Myocyte (in vitro differentiated cells): ENCODE measurements at regions not wholly inside any gene's neighbourhood (a gene's known extent, or its start where the extent isn't known, plus 50 kb on each side); places are given as distances from the start of the nearest gene placed in this dataset.

Source experiments
- DNase-seq: peaks from one replicate; pipeline ENCODE4 v3.0.0-alpha.2; 2012; ENCODE audit warnings: low read depth

DNA sequence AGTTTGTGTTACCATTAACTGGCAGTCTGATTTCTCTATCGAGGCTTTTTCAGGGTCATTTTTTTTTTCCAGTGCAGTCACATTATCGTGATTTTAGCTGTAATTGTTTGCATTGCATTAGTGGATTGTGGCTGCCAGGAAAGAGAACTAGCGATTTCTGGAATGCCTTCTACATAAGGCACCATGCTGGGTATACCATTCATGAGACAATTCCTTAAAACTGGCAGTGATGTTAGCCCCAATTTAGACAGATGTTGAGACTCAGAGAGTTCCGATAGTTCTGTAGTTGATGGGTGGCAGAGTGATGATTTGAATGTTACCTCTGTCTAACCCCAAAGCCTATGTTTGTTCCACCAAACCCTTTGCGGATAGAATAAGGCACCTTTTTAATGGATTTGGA lies 175.4 kb upstream of the TENM3 start:
- DNase-seq = no peak

DNA sequence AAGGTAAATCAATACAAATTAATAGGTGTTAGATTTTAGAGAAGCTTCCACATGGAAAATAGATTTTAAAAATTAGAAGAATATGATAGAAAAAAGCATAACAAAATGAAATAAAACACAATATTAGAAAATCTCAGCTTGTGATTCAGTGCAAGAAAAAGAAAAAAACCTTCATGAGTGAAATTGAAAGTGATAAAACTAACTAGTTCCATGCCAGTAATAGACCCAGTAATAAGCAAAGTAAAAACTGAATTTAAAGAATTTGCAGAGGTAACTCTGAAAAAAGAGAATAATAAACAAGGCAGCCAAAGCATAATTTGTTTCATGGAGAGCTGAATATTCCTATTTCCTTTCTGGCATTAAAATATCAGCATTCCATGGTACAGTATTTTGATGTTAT lies 174.3 kb upstream of the TENM3 start:
- DNase-seq = no peak

DNA sequence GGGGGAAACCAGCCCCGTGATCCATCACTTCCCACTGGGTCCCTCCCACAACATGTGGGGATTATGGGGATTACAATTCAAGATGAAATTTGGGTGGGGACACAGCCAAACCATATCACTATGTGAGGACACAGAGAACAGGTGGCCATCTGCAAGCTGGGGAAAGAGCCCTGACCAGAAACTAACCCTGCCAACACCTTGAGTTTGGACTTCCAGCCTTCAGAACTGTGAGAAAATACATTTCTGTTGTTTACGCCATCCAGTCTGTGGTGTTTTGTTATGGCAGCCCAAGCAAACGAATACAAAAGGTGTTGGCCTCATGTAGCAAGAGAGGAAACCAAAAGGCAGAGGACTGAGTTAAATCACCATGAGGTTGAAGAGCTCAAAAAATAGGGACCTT lies 169.9 kb upstream of the TENM3 start:
- no peak for DNase-seq

DNA sequence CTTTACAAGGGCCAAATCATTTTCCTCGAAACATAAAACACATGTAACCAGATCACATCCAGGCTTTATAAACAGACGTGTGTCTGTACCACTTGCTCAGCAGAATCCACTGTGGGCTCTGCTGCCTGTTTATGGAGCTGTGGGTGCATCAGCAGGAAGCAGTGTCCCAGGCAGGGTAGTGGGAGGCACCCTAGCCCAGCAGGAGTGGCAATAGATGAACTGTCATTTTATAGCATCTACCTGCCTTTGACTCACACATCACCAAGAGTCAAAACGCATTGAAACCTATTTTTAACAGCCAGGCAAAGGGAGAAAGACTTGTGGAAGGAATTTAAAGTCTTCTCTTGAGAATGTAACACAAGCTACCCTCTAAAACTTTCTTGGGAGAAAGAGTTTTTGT lies 169.1 kb upstream of the TENM3 start:
- DNase-seq = no peak

DNA sequence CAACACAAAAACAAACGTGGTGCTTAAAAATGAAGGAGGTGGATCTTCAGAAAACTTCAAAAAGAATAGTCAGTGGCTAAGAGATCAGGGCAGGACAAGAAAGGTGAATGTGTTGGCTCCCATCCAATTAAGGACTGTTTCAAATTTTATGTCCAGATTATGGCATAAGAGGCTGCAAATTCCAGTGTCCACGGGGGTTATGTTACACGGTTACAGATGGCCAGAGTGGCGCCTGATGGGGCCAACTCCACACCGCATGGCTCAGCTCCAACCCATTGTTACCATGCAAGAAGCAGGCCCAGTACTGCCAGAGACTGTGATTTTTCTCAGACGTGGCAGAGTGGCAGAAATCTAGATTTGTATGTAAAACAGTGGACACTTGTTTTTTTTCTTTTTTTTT lies 168.4 kb upstream of the TENM3 start:
- no peak for DNase-seq

DNA sequence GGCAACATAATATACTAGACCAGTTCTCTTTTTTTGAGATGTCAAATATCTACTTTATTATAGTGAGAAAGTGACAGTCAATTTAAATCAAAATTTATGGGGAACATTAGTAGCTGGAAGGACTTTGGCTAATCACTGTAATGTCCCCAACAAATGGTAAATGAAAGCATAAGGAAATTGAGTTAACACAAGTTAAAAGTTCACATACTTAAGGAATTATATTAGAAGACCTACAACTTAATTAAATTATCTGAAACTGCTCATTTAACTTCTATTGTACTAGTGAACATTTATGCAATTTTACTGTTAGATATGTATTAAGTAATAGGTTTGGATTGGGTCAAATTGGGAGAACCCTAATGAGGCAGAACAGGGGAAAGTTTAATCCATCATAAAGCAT lies 160.3 kb upstream of the TENM3 start:
- no peak for DNase-seq

DNA sequence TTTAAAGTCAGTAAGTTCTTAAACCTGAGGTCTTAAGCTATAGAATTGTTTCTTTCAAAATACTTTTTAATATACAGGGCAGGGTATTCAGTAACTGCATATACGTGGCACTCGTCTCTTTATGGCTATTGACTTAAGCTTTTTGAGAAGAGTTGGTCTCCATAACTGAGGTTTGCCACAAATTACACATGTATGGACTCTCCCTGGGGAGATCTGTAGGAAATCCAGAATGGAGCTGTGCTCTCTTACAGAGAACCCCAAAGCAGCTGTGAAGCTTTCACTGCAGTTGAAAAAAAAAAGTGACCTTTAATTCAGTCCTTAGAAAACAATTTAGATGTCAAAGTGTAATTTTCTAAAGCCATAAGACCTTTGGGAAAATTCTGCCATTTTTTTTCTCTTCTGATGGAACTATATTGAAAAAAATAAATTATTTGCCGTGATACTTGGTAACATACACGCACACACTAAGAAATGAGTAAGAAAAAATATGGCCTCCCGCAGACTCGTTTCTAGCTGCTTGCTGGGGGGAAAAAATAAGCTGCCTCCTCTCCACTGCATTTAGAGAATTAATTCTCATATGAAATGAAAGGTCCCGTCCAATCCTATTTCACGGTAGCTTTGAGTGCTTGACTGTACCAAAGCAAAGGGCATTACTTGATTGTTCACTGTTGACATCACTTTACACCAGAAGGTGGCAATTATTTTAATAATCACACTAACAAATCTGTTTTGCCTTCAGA lies 159.4 kb upstream of the TENM3 start:
- DNase-seq = peak; percentile 21

DNA sequence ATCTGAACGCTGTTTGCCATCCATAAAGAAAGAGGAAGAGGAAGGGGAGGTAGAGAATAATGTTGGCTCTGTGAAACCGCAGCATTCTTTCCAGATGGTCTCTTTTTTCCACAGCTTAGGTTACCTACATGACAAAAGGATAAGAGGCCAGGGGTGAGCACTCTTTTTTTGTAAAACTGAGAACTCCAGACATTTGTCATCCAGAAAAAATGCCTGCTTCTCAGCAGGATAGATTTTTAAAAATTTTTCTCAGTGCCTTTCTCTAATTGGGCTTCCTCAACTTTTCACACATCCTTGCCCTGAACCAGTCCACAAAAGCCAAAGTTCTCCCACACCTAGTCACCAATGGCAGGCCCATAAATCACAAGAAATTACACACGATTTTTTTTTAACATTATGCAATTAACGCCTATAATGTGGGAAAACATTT lies 158.1 kb upstream of the TENM3 start:
- peak; percentile 44 for DNase-seq

DNA sequence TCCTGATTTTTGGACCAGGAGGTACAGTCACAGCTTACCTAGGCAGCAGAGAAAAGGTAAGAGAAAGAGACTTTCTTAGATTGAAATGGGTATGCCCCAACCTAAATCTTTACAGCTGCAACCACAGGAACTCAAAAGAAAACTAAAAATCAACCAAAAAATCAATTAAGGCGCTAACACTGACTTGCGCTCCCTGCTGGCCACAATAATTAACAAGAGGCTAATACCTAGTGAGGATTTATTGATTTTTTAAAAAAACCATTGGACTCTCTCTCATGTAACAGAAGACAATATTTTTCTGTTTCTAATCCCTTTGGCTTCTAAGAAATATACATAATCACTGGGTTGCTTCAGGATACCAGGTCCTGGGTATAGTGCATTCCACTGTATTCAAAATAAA lies 153.9 kb upstream of the TENM3 start:
- no peak for DNase-seq

DNA sequence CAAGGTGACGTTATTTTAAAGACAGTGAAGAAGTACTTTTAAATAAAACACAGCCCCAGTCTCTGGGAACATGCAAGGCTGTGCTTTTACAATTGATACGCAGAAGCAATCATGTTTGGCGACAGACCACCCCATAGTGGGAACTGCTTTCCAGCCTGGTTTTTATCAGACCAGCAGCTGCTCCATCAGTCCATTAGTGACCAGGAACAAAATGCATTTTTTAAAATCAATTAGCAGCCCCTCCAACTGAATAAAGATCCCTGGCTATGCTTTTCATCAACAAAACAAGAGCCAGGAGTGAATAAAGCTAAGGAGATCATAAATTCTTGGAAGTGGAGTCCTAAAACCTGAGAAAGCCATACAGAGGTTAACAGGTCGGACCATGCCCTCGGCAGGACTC lies 153.0 kb upstream of the TENM3 start:
- DNase-seq = no peak

DNA sequence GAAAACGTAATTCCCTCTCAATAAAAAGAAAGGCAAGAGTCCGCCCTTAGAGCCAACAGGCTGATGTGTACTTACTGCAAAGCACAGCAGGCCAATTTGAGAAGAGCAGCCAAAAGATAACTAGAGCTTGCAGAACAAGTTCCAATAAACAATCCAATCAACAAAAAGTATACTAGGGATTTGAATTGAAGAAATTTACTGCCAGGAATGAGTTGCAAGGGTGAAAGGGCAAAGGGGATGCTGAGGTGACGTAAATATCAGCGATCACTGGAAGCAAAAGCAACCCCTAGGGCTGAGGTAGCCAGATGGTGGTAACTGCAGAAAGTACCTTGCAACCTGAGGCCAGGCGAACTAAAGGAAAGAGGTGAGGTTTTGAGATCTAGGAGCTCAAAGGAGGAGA lies 152.1 kb upstream of the TENM3 start:
- no peak for DNase-seq

DNA sequence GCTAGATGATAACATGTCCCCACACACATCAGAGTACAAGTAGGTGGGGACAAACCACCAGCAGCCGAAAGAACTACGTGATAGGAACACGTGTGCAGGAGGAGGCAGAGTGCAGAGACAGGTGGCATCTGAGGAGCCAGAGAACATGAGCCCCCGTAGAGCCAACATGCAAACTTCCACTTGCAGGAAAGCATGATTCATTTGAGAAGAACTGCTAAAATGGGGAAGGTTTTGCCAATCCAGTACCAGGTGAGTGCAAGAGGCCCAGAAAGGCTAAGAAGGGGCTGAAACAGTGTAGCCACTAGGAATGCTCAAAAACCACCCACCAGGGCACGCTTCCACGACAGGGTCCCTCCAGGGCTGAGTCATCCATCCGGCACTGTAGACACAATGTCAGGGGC lies 149.8 kb upstream of the TENM3 start:
- DNase-seq = no peak

DNA sequence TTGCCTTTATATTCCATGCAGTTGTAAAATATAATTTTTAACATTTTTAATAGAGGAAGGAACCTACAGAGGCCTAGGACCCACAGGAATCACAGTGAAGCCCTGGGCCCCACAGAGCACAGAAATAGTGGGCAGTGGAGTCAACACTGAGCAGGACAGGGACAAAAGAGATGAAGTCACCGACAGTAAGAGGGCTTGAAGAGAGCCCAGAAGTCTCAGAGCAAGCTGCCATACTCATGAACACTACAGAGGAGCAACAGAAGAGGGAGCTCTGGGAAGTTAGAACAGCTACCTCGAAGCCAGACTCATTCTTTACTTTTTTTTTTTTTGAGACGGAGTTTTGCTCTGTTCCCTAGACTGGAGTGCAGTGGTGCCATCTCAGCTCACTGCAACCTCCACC lies 149.3 kb upstream of the TENM3 start:
- DNase-seq = no peak

DNA sequence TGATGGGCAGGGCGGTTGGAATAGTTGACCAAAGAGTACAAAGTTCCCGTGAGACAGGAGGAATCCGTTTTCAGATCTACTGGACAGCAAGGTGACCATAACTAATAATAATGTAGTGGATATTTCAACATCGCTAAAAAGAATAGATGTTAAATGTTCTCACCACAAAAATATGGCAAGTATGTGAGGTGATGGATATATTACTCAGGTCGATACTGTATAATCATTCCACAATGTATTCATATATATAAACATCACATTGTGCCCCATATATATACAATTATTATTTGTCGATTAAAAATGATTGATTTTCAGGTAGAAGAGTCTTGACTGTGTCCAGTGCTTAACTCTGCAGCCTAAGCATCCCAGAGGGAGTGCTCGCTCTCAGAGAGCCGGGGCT lies 141.6 kb upstream of the TENM3 start:
- DNase-seq = no peak

DNA sequence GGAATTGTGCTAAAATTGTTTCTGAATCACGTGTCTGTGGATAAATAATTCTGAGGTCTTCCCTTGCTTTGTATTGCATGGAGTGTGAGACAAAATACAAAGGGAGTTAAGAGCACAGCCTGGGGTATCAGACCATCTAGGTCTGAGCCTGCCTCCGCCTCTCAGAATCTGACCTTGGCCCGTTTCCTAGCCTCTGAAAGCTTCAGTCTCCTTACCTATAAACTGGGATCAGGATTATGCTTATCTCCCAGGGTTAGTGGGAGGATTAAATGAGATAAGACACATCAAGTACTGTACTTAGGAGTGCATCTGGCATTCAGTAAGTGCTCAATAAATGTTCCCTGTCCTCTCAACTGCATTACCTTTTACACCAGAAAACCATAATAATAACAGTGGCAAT lies 140.6 kb upstream of the TENM3 start:
- DNase-seq = no peak

DNA sequence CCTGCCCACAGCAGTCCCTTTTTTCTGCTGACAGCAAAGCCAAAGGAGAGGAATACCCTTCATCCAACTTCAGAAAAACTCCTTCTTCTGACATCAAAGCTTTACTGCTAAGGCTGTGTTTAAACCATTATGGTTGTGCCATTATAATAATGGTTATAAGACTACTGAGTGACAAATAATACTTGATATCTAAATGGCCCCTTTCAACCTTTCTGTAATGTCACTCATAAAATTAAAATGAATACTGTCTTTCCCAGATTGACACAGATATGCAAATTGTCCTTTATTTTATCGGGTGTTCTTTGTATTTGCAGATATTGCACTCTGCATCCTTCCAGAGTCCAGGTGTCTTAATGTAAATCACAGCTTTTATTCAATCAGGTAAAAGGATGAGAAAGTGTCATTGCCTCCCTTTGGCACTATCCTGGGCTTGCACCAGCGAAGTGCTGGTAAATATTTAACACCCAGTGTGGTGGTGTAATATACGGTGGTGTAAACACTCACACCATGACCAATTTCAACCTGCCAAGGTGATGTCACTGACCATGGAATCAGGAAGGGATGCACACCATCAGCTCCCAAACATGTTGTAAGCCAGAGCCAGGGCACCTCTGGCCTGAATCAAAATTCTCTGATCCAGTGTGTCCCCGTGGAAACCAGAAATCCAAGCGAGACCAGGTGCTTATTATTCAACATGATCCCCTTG lies 139.4 kb upstream of the TENM3 start:
- DNase-seq = no peak

DNA sequence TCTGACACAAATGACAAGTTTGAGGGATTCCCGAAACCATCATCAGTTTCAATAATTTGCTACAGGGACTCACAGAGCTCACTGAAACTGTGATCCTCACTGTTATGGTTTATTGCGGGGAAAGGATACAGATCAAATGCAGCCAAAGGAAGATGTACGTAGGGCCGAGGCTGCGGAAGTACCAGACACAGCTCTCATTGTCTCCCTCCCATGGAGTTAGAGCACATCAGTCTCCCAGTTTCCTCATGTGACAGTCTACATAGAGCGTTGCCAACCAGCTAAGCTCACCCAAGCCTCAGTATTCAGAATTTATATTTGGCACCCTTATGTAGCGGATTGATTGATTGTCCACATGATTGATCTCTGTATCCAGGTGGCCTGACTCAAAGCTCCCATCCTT lies 137.8 kb upstream of the TENM3 start:
- DNase-seq = no peak

DNA sequence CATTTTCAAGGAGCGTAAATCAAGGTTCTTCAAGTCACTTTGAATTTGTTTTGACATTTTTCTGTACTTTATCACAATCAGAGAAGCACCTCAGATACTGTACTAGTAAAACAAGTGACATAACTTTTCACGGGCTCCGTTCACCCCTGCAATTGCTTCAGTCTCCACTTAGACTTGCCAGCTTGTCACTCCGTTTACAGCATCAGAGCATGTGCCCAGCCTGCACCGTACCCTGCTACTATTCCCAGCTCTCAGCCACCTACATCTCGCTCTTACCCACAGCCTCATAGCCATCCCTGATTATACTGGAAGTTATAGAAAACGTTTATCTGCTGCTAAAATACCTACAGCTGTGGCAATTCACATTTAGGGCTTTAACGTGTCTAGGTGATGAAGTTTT lies 135.3 kb upstream of the TENM3 start:
- no peak for DNase-seq

DNA sequence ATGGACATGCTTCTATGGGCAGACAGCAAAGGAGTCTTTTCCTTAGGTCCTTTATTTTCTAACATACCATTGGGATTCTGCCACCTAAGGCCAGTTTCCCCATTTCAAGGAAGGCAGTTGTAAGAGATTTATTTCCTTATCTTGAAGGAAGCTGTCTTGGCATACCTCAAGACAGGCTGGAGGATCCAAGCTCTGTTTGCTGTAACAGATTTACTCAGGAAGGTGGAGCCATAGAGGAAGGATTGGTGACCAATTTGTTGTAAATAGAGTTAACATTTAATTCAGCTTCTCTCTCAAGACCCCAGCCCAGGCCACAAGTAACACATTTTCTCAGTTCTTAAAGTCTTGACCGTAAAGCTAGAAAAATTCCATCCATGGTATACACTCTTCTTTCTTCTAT lies 131.6 kb upstream of the TENM3 start:
- no peak for DNase-seq

DNA sequence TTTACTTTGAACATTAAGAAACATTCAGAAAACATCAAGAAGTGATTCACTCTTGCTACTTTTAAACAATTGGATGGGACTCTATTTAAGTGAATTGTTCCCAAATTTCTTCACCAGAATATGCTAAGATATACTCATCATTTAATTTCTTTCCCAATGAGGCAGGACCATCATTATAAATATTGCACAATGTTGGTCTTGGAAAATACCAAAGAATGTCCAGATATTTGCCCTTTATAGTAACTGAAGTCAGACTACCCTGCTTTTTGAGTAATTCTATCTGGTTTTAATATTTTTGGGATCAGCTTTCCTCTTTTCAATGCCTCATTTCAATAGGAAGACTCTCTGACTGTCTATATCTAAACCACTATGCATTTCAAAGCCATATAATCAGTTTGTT lies 129.4 kb upstream of the TENM3 start:
- DNase-seq = no peak

DNA sequence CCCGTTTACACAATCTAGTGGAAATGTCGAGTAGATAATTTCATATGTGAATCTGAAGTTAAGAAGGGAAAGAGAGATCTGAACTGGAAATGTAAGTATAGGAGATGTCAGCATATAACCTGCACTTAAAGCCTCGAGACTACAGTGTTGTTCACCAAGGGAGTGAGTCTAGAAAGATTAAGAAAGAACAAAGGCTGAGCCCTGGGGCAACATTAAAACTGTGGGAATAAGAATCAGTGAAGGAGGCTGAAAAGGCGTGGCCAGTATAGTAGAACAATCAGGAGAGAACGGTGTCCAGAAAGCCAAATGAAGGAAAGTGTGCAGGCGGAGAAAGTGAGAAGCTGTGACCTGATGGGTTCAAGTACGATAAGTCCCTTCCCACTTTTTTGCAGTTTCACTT lies 118.8 kb upstream of the TENM3 start:
- no peak for DNase-seq

DNA sequence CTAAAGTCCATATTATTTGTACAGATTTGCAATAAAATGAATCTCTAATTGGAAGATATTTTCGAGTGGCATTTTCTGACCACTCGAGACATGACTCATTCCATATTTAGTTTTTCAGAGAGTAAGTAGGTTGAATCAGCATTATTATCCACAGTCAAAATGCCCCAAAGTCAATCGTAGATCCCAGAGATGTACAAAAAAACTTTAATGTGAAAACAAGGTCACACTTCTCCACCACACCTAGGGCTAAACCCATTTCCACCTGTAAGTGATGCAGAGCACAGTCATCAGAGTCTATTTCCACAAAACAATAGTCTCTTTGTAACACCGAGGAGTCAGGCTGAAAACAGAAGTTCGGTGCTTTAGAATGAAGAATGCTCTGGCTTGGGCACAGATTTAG lies 117.1 kb upstream of the TENM3 start:
- DNase-seq = peak; percentile 8

DNA sequence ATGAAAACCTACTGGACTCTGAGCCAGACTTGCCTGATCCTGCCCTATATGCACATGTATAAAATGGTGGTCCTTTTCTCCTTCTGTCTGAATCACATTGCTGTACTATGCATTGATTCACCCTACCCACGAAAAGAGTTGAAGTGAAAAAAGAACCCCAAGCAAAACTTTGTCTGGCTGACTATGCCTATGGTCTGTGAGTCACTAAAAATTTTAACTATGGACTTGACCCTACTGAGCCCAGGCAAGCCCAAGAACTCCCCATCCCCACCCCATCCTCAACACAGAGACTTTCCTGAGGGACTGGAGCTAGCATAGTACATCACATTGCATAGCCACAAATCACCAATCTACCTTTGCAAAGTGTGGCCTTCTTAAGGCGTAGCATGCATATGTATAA lies 116.6 kb upstream of the TENM3 start:
- DNase-seq = no peak
